ENCODE measurements at regions not wholly inside any gene's neighbourhood (a gene's known extent, or its start where the extent isn't known, plus 50 kb on each side); places are given as distances from the start of the nearest gene placed in this dataset.

DNA sequence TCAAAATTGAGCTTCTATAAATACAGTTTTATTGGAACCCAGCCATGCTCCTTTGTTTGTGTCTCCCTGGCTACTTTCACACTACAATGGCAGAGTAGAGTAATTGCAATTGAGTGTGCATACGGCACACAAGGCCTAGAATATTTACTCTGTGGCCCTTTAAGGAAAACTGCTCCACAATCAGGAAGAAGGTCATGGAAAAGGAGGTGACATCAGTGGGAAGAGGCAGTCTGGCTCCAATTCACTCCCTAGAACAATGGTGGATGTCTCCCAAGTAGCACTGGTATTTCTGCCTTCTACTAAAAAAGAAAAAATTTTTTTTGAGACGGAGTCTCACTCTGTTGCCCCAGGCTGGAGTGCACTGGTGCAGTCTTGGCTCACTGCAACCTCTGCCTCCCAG is 51.3 kb downstream of the KRTAP19-8 start:
- no peak for DNase-seq

- no peak for DNase-seq
These were observed 53.4 kb downstream of the KRTAP19-8 start for GRCh38 chr21:30984889-30985288.

DNA sequence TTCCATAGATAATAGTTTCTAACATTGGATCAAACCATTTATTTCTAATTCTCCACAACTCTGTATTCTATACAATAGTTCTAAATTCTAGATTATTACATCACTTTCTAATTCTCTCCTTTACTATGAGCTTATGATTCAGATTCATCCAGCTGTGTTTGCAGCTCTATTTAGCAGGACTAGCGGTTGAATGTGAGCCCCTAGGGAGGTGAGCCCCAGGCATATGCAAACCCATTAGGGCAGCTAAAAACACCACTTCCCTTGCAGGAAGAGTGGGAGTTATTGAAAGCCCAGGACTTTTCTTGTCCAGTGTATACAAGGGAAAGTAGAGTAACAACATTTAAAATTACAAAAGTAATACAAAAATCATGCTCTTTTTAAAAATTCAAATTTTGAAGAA is 56.9 kb downstream of the KRTAP19-8 start:
- no peak for DNase-seq

GRCh38 chr21:30979054-30979453 is 59.2 kb downstream of the KRTAP19-8 start:
- DNase-seq, result peak; percentile 20

GRCh38 chr21:30964283-30964682 is 74.0 kb downstream of the KRTAP19-8 start:
- no peak for DNase-seq

DNA sequence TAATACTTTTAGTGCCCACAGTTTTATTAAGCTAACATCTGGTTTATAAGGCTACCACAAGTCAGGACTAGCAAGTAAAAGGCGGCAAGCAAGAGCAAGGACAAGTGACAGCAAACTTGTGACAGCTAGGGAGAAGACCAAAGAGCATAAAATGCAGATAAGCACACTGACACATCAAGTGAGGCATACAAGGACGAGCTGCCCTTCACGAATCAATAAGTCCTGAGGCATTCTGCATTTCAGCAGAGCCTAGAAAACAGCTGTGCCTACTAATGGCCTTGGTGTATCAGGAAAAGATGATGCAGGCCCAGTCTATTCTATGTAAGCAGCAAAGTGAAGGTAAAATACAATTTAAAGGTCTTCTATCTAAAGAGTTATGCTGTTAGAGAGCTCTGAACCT is 74.8 kb downstream of the KRTAP19-8 start:
- DNase-seq, result no peak

- no peak for DNase-seq
These were observed 76.3 kb downstream of the KRTAP19-8 start for GRCh38 chr21:30962013-30962412.

DNA sequence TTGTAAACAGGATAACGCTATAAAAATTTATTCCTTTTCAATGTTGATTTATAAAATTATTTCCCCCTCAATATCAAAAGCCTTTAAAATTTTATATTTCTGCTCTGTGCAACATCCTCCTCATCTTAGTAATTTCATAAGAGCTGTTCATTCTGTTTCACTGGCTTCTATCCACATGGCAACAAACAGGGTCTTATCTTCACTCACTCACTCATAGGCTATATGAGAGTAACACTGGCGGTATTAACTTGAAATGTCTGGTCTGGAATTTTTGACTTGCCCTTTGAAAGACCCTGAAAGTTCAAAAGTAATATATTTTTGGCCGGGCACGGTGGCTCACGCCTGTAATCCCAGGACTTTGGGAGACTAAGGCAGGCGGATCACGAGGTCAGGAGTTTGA is 77.4 kb upstream of the KRTAP11-1 start:
- DNase-seq, result no peak

GRCh38 chr21:30957010-30957409 is 75.6 kb upstream of the KRTAP11-1 start:
- no peak for DNase-seq

- DNase-seq, result no peak
These were observed 72.2 kb upstream of the KRTAP11-1 start for GRCh38 chr21:30953605-30954004.

- DNase-seq, result no peak
These were observed 65.8 kb upstream of the KRTAP11-1 start for GRCh38 chr21:30947141-30947540.

DNA sequence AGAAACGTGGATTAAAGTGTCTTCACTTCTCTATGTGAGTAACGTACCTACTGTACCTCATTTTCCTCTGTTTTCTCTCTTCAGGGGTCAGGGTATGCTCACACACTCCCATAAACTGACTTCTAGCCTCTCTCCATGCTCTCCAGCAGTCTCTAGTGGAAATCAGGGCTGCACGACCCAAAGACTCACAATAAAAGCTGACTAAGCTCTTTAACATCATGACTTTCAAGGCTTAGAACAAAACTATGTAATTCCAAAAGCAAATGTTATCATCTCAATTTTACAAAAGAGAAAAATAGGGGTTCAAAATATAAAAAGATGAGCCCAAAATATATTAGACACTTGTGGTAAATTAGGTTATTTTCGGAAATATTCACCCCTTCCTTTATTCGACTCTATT is 62.5 kb upstream of the KRTAP11-1 start:
- DNase-seq, result no peak

GRCh38 chr21:30943243-30943642 is 61.9 kb upstream of the KRTAP11-1 start:
- DNase-seq, result no peak

- no peak for DNase-seq
These were observed 60.8 kb upstream of the KRTAP11-1 start for GRCh38 chr21:30942192-30942591.

- DNase-seq, result no peak
These were observed 54.8 kb upstream of the KRTAP11-1 start for GRCh38 chr21:30936207-30936606.

DNA sequence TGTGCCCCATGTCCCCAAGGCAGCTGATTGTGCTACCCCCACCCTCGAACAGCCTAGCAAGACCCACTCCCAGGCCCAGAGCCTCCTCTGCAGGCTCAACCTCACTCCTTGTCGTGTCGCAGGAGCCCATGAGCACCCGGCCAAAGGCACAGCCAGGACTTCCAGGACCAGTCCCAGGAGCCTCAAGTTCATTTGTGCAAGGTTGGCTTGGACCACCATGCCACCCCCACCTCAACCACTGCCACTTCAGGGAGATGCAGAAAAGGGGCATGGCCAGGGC is 54.4 kb upstream of the KRTAP11-1 start:
- no peak for DNase-seq

DNA sequence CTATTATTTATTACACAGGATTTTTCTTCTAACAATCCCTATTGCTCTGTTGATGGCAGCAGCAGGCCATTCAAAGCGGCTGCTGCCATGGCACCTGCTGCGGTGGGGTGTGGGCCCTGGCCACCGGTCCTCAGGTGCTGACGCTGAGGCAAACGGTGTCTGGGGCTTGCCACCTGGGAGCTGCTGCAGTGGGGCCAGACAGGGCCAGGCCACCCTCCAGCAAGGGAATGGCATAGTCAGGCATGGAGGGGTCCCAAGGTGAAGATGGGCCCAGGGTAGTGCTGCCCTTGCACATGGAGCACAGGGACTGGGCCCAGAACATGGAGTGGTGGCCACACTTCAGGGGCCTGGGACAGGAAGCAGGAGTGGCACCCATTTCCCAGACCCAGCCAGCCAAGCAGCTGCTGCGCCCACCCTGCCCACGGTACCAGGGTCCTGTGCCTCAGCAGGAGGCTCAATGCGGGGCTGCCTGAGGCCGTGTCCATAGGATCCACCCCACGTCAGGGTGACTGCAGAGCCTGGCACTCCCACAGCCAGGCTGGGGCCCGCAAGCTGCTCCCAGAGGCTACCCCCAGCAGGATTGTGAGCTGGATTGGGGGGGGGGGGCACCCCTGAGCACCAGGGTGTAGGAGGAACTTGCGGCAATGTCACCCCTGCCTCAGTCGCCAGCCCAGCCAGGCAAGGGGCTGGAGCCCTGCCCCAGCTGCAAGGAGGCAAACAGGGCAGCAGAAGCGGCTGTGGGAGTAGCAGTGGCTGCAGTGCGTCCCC is 53.9 kb upstream of the KRTAP11-1 start:
- DNase-seq, result no peak

DNA sequence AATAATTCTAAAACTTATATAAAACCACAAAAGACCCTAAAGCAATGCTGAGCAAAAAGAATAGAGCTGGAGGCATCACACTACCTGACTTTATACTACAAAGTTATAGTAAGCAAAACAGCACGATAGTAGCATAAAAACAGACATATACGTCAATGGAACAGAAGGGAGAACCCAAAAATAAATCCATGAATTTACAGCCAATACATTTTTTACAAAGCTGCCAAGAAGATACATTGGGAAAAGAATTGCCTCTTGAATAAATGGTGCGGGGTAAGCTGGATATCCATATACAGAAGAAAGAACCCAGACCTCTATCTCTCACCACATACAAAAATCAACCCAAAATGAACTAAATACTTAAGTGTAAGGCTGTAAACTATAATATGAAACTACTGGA is 51.3 kb upstream of the KRTAP11-1 start:
- DNase-seq, result no peak
